ENCODE measurements at regions not wholly inside any gene's neighbourhood (a gene's known extent, or its start where the extent isn't known, plus 50 kb on each side); places are given as distances from the start of the nearest gene placed in this dataset.

DNA sequence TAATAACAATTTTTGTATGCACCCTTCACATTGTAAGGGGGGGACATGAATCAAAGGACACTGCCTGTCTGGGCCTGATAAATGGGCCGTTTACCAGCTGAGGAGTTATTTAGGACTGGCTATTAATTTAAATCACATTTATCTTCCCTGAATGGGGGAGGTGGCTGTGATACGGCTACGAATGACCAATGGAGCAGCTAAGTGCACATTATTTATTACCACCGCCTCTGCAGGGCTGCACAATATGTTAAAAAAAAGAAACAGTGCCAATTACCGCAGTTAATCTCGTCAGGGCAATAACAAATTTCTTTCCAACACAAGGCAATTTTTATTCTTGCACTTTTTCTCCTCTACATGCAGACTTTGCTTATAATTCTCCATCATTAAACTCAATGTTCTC is 318.4 kb downstream of the IRX2 start:
- no peaks in the 10 kb centered on the region for H3K27me3 ChIP-seq (ENCODE audit: control insufficient read depth, insufficient read depth, low read length)
- H3K4me3 ChIP-seq (ENCODE audit: low read depth, low read length) = no peak overlapping the region
- DNase-seq (ENCODE audit: low read depth) = no peak
- no peaks in the 10 kb centered on the region for H3K36me3 ChIP-seq (ENCODE audit: control insufficient read depth, insufficient read depth, low read length)
- FAIRE-seq = no peak
- TF ChIP-seq, protein P1, sequence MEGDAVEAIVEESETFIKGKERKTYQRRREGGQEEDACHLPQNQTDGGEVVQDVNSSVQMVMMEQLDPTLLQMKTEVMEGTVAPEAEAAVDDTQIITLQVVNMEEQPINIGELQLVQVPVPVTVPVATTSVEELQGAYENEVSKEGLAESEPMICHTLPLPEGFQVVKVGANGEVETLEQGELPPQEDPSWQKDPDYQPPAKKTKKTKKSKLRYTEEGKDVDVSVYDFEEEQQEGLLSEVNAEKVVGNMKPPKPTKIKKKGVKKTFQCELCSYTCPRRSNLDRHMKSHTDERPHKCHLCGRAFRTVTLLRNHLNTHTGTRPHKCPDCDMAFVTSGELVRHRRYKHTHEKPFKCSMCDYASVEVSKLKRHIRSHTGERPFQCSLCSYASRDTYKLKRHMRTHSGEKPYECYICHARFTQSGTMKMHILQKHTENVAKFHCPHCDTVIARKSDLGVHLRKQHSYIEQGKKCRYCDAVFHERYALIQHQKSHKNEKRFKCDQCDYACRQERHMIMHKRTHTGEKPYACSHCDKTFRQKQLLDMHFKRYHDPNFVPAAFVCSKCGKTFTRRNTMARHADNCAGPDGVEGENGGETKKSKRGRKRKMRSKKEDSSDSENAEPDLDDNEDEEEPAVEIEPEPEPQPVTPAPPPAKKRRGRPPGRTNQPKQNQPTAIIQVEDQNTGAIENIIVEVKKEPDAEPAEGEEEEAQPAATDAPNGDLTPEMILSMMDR (IDR thresholded peaks at IDR 0.05; ENCODE audit: insufficient read depth, low read length, severe bottlenecking) = no peak

DNA sequence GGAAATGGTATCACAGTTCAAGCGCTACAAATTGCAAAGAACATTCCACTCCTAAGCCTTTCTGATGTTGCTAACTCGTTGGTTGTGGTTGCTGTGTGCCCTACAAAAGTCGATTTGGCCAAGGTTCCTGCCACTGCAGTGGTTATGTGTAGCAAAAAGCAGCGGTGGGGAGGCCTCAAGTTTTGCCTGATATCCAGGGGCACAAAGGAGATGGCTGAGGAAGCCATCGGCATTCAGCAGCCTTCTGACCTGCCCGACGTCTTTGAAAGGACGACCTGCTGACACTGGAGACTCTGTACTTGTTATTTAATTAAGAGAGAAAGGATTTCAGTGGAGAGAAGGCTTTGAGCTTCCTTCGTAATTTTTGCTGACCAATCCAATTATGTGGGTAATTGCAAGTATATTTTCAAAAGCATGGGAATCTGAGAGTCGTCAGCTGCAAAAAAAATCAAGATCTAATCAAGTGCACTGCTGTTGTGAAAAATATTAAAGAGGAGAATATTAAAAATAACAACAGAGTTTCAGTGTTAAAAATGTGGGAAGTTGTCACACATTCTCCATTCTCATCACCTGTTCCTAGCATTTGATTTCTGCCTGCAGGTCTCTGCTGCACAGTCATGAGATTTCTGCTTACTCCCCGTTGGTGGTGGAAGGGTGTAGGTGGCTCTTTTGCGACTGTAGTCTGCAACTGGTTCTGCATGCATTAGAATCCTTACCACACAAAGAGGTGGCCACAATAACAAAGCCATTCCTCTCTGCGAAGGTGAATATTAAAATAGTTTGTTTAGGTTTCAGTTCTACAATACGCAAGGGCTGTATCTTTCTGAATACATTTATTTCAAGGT is 319.2 kb downstream of the IRX2 start:
- DNase-seq (ENCODE audit: low read depth) (no peak), FAIRE-seq (no peak)
- TF ChIP-seq, protein P1 (IDR thresholded peaks at IDR 0.05; ENCODE audit: insufficient read depth, low read length, severe bottlenecking) = no peak
- Histone ChIP-seq H3K4me3 (ENCODE audit: low read depth, low read length) (no peak overlapping the region), H3K27me3 (ENCODE audit: control insufficient read depth, insufficient read depth, low read length) (no peaks in the 10 kb centered on the region), H3K36me3 (ENCODE audit: control insufficient read depth, insufficient read depth, low read length) (no peaks in the 10 kb centered on the region)

DNA sequence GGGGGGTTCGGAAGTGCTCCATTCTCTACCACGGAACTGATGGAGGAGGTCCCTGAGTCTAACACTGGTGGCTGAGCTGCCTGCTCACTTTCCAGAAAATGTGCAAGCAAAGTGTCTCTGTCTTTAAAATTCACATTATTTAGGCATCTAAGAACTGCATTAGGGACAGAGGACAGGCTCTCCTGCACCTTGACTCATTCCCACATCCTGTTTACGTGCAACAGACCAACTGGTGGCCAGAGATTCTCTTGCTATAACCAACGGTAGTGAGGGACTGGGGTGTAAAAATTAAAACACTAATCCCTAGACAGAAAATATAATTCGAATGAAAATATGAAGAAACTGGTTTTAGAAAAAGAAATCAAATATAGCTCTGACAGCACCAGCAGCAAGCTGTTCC is 320.9 kb downstream of the IRX2 start:
- FAIRE-seq (no peak), DNase-seq (ENCODE audit: low read depth) (no peak)
- H3K27me3 ChIP-seq (ENCODE audit: control insufficient read depth, insufficient read depth, low read length) = no peaks in the 10 kb centered on the region

DNA sequence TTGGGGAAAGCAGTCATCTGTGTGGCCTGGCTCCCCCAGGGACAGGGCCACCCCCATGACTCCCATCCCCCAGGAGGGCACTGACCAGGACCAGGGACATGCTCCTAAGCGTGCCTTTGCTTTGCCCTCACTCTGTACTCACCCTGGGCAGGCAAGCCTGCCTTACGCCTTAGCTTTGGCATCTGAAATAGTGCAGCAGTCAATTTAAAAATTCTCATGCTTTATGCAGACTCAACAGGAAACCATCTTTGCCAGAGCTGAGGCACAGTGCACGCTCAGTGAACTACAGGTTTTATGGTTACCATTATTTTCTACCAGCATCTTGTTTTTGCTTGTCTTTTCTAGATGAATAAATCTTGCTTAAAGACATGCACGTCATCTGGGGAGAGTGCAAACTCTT is 323.5 kb downstream of the IRX2 start:
- Histone ChIP-seq H3K4me3 (ENCODE audit: low read depth, low read length) (no peak overlapping the region), H3K36me3 (ENCODE audit: control insufficient read depth, insufficient read depth, low read length) (no peaks in the 10 kb centered on the region), H3K27me3 (ENCODE audit: control insufficient read depth, insufficient read depth, low read length) (no peaks in the 10 kb centered on the region)
- no peak for DNase-seq (ENCODE audit: low read depth)
- TF ChIP-seq, protein P1 (IDR thresholded peaks at IDR 0.05; ENCODE audit: insufficient read depth, low read length, severe bottlenecking) = no peak
- FAIRE-seq = no peak

More for the DNA sequence above, 320.9 kb downstream of the IRX2 start:
- TF ChIP-seq, protein P1 (IDR thresholded peaks at IDR 0.05; ENCODE audit: insufficient read depth, low read length, severe bottlenecking) = no peak
- no peaks in the 10 kb centered on the region for H3K36me3 ChIP-seq (ENCODE audit: control insufficient read depth, insufficient read depth, low read length)
- no peak overlapping the region for H3K4me3 ChIP-seq (ENCODE audit: low read depth, low read length)

DNA sequence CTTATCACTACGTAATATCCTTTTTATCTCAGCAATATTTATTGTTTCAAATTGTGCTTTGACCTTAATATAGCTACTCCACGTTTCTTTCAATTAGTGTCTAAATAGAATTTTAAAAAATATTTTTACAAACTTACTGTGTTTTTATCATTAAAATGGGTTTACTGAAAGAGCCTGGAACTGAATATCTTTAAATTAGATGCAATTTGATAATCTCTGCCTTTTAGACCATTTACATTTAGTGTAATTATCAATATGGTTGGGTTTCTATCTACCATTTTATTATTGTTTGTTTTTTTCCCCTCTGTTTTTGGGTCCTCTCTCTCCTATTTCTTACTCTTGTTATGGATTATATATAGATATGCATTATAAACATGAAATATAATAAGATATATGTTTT is 327.8 kb downstream of the IRX2 start:
- Histone ChIP-seq H3K27me3 (ENCODE audit: control insufficient read depth, insufficient read depth, low read length) (no peaks in the 10 kb centered on the region), H3K36me3 (ENCODE audit: control insufficient read depth, insufficient read depth, low read length) (no peaks in the 10 kb centered on the region), H3K4me3 (ENCODE audit: low read depth, low read length) (no peak overlapping the region)
- FAIRE-seq = no peak
- DNase-seq (ENCODE audit: low read depth) = no peak
- TF ChIP-seq, protein P1 (IDR thresholded peaks at IDR 0.05; ENCODE audit: insufficient read depth, low read length, severe bottlenecking) = no peak

DNA sequence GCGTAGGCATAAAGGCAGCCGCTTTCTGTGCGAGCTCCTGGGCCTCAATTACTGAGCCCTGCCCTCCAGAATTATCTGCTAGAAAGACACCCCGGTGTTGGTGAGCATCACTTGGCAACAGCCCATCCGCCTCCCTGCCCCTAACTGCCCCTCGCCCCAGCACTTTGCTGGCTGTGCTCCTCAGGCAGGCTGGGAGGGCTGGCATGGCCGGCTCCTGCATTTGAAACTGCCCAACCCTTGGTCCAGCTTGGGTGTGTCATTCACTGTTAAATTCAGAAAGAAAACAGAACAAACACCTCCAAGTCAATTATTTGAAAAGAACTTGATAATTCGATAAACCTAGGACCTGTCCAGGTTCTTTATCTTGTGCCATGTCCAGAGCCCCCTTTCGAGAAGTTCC is 334.2 kb downstream of the IRX2 start:
- no peaks in the 10 kb centered on the region for H3K36me3 ChIP-seq (ENCODE audit: control insufficient read depth, insufficient read depth, low read length)
- no peak overlapping the region for H3K4me3 ChIP-seq (ENCODE audit: low read depth, low read length)
- FAIRE-seq = no peak
- H3K27me3 ChIP-seq (ENCODE audit: control insufficient read depth, insufficient read depth, low read length) = no peaks in the 10 kb centered on the region
- DNase-seq (ENCODE audit: low read depth) = no peak
- TF ChIP-seq, protein P1 (IDR thresholded peaks at IDR 0.05; ENCODE audit: insufficient read depth, low read length, severe bottlenecking) = no peak
